Activated CD8-positive, alpha-beta T cell treated with anti-CD3 and anti-CD28 coated beads for 36 hours (primary cell): ENCODE measurements at regions not wholly inside any gene's neighbourhood (a gene's known extent, or its start where the extent isn't known, plus 50 kb on each side); places are given as distances from the start of the nearest gene placed in this dataset.
"Not testable (repeated sequence)": the region's sequence is repeated elsewhere in the genome, so short reads cannot be mapped to it uniquely, and the experiment has no call there.

Source experiments
- ATAC-seq: fragments of 200-7000 bp; cut with Tn5 transposase; one replicate; pipeline ENCODE4 v1.10.0; 2021; ENCODE audit warnings: mild to moderate bottlenecking, moderate library complexity
- CTCF ChIA-PET: fragments of 350-600 bp; sonication (Branson Sonifier 250); formaldehyde crosslinking; loops from one replicate; lab custom pipeline; 2021; ENCODE audit warnings: antibody characterized with exemption; lab: Charles Lee
- POLR2A ChIA-PET: fragments of 350-600 bp; sonication (Branson Sonifier 250); formaldehyde crosslinking; loops from one replicate; lab custom pipeline; 2021; ENCODE audit warnings: antibody characterized with exemption; lab: Charles Lee
- DNase-seq: peaks from one replicate; pipeline ENCODE4 v3.0.0-alpha.2; 2020
- H3K27ac Mint-ChIP-seq: one replicate; pipeline ENCODE4 v1.8.0; 2021; ENCODE audit warnings: mild to moderate bottlenecking, mixed read lengths
- H3K27me3 Mint-ChIP-seq: one replicate; pipeline ENCODE4 v1.8.0; 2021; ENCODE audit warnings: mixed read lengths
- H3K36me3 Mint-ChIP-seq: one replicate; pipeline ENCODE4 v1.8.0; 2021; ENCODE audit warnings: low read depth, mixed read lengths
- H3K4me1 Mint-ChIP-seq: one replicate; pipeline ENCODE4 v1.8.0; 2021; ENCODE audit warnings: low read depth, mixed read lengths
- H3K4me3 Mint-ChIP-seq: one replicate; pipeline ENCODE4 v1.8.0; 2021; ENCODE audit warnings: mild to moderate bottlenecking, moderate library complexity, mixed read lengths
- H3K9me3 Mint-ChIP-seq: one replicate; pipeline ENCODE4 v1.8.0; 2021; ENCODE audit warnings: mixed read lengths
- intact Hi-C: fragments of 100-400 bp; cut with micrococcal nuclease; formaldehyde crosslinking; loops from one replicate; pipeline ENCODE4 v1.10.0; 2022
- TF ChIP-seq, protein P1 (sequence below): fragments of 200-600 bp; IDR thresholded peaks from one replicate; pipeline ENCODE4 v1.8.0; 2022; ENCODE audit warnings: antibody characterized with exemption, mild to moderate bottlenecking

DNA sequence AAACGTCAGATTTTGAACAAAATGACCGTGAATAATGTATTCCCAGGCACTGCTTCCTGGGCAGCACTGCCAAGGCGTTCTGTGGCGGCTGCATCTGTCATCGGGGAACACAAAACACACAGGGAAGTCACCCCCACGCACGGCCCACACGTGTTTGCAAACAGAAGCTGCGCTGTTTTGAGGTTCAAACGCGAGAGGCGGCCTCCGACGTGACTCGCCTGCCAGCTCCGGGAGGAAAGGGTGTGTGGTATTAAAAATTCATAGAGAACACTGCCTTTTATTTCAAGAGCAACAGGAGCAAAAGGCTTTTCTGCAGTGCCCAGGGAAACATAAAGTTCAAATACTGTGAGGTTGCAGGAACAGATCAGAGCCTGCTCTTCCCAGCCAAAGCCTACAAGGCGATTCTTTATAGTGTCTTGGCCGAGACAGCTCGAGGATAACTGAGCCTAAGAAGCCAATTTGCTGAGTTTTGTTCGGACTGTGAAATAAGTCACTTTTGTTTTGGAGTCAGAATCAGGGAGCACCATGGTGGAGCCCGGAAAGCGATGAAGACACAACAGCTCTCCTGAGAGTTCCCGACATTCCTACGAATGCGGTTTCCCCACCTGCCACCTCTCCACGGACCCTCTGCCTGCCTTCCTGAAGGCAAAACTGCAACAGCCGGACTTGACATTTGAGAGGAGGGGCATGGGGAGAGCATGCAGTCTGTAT, 115.3 kb upstream of the IRX2 start:
- ChIA-PET CTCF (no interaction called here), POLR2A (no interaction called here)
- H3K36me3 Mint-ChIP-seq, result no peaks in the 10 kb centered on the region
- no peak for ATAC-seq
- TF ChIP-seq, protein P1, sequence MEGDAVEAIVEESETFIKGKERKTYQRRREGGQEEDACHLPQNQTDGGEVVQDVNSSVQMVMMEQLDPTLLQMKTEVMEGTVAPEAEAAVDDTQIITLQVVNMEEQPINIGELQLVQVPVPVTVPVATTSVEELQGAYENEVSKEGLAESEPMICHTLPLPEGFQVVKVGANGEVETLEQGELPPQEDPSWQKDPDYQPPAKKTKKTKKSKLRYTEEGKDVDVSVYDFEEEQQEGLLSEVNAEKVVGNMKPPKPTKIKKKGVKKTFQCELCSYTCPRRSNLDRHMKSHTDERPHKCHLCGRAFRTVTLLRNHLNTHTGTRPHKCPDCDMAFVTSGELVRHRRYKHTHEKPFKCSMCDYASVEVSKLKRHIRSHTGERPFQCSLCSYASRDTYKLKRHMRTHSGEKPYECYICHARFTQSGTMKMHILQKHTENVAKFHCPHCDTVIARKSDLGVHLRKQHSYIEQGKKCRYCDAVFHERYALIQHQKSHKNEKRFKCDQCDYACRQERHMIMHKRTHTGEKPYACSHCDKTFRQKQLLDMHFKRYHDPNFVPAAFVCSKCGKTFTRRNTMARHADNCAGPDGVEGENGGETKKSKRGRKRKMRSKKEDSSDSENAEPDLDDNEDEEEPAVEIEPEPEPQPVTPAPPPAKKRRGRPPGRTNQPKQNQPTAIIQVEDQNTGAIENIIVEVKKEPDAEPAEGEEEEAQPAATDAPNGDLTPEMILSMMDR, result no peak
- no peak overlapping the region for H3K27ac Mint-ChIP-seq
- H3K27me3 Mint-ChIP-seq, result no peaks in the 10 kb centered on the region
- DNase-seq, result no peak
- H3K9me3 Mint-ChIP-seq, result peaks cover 9% of the 10 kb centered on the region
- intact Hi-C loops, result no loop called here
- H3K4me1 Mint-ChIP-seq, result no peaks in the 10 kb centered on the region
- H3K4me3 Mint-ChIP-seq, result no peak overlapping the region

DNA sequence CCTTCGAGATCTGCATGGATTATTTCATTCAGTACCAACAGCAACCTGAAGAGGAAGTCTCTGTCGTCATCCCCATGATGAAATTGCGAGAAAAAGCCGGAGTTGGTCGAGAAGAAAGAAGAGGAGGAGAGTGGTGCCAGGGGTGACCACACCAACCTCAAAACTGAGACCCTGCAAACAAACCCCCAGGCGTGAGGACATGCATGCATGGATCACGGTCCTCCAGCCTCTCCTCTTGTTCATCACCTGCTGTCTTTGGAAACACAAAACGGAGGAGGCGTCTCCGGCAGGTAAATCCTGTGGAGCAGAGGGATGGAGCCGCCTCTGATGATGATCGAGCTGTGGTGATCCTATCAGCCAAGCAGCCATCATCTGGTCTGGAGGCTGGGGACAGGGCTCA, 114.4 kb upstream of the IRX2 start:
- peaks cover 8% of the 10 kb centered on the region for H3K9me3 Mint-ChIP-seq
- DNase-seq (no peak), ATAC-seq (no peak)
- H3K27me3 Mint-ChIP-seq, result no peaks in the 10 kb centered on the region
- no peaks in the 10 kb centered on the region for H3K36me3 Mint-ChIP-seq
- H3K4me1 Mint-ChIP-seq, result no peaks in the 10 kb centered on the region
- no peak overlapping the region for H3K27ac Mint-ChIP-seq
- no peak overlapping the region for H3K4me3 Mint-ChIP-seq
- TF ChIP-seq, protein P1, result no peak
- ChIA-PET CTCF (no interaction called here), POLR2A (interaction anchor here (0.6 kb wide), 1 partner anchor 701 kb away, joined by 3 read pairs; no protein-coding TSS in a partner anchor)
- intact Hi-C loops, result no loop called here

DNA sequence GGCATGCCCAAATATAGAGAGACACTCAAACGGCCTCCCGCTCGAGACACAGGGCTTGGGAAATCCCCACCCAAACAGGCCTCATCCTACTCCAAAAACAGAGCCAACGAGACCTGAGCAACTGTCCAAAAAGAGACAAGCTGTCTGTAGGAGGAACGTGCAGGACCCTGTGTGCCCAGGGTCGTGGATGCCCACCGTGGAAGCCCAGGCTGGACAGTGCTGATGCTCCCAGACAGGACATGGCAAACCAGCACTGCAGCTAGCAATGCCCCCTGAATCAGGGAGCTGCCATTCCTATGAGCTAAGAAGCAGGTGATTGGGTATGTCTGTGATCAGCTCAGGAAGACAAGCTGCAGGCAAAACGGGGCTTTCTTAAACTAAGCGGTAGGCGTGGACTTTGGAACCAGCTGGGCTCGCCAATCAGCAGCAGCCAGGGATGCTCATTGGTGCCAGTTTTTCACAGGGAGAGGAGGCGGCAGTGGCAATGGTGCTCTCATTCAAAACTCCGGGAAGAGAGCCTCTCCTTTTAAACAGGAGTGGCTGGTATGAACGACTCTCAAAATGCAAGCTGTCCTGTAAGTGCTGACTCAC, 113.1 kb upstream of the IRX2 start:
- H3K27me3 Mint-ChIP-seq, result no peaks in the 10 kb centered on the region

GRCh38 chr5:2863675-2864433, 112.4 kb upstream of the IRX2 start:
- intact Hi-C loops, result no loop called here
- H3K36me3 Mint-ChIP-seq, result no peaks in the 10 kb centered on the region
- POLR2A ChIA-PET, result no interaction called here
- H3K27ac Mint-ChIP-seq, result no peak overlapping the region
- no peak for DNase-seq
- no peak for ATAC-seq
- H3K27me3 Mint-ChIP-seq, result no peaks in the 10 kb centered on the region
- peaks cover 8% of the 10 kb centered on the region for H3K9me3 Mint-ChIP-seq
- no peaks in the 10 kb centered on the region for H3K4me1 Mint-ChIP-seq
- CTCF ChIA-PET, result no interaction called here
- no peak overlapping the region for H3K4me3 Mint-ChIP-seq
- TF ChIP-seq, protein P1, result no peak

More for the DNA sequence above, 113.1 kb upstream of the IRX2 start:
- TF ChIP-seq, protein P1, result no peak
- peaks cover 8% of the 10 kb centered on the region for H3K9me3 Mint-ChIP-seq
- DNase-seq (no peak), ATAC-seq (no peak)
- no peak overlapping the region for H3K27ac Mint-ChIP-seq
- CTCF ChIA-PET, result no interaction called here
- intact Hi-C loops, result no loop called here
- no peaks in the 10 kb centered on the region for H3K36me3 Mint-ChIP-seq
- no peaks in the 10 kb centered on the region for H3K4me1 Mint-ChIP-seq
- POLR2A ChIA-PET, result no interaction called here
- no peak overlapping the region for H3K4me3 Mint-ChIP-seq

GRCh38 chr5:2863133-2863532, 111.7 kb upstream of the IRX2 start:
- Mint-ChIP-seq H3K4me3 (no peak overlapping the region), H3K27me3 (no peaks in the 10 kb centered on the region), H3K4me1 (no peaks in the 10 kb centered on the region), H3K27ac (no peak overlapping the region), H3K9me3 (peaks cover 8% of the 10 kb centered on the region), H3K36me3 (no peaks in the 10 kb centered on the region)
- DNase-seq (no peak), ATAC-seq (no peak)
- intact Hi-C loops, result no loop called here
- POLR2A ChIA-PET, result no interaction called here
- CTCF ChIA-PET, result no interaction called here
- TF ChIP-seq, protein P1, result no peak

DNA sequence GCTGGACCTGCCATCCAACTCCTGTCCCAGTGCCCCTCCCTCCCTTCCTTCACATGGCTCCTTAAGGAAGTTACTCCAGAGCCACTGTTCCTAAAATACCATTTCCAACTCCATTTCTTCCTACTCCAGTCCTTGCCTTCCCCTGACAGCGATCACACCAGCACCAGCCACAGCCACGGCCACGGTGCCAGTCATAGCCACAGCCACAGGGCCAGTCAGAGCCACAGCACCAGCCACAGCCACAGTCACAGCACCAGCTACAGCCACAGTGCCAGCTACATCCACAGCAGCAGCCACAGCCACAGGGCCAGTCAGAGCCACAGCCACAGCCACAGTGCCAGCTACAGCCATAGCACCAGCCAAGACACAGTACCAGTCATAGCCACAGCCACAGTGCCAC, 110.7 kb upstream of the IRX2 start:
- DNase-seq, intact Hi-C loops, H3K9me3 Mint-ChIP-seq, POLR2A ChIA-PET, H3K36me3 Mint-ChIP-seq, CTCF ChIA-PET, H3K4me1 Mint-ChIP-seq, ATAC-seq, H3K27me3 Mint-ChIP-seq, H3K27ac Mint-ChIP-seq, H3K4me3 Mint-ChIP-seq: not testable (repeated sequence)
